H1 (cell line): ENCODE measurements at regions not wholly inside any gene's neighbourhood (a gene's known extent, or its start where the extent isn't known, plus 50 kb on each side); places are given as distances from the start of the nearest gene placed in this dataset.

Experiments used
- CTCF ChIA-PET: fragments of 300-600 bp; sonication (Branson Sonifier 250); formaldehyde crosslinking; loops from one replicate; lab custom pipeline; 2021; ENCODE audit not compliant: partially characterized antibody; lab: Charles Lee
- POLR2A ChIA-PET: fragments of 300-600 bp; sonication (Branson Sonifier 250); formaldehyde crosslinking; loops from one replicate; lab custom pipeline; 2021; ENCODE audit warnings: inconsistent platforms; ENCODE audit not compliant: partially characterized antibody; lab: Charles Lee
- DNase-seq, 2 experiments: peaks; one replicate each; pipeline versions ENCODE4 v3.0.0 to v3.0.0-alpha.2; 2010 to 2022; ENCODE audit warnings: low spot score in 2 of 2, low read depth in 1 of 2, mixed read lengths in 1 of 2
- FAIRE-seq: peaks from 2 replicates; lab custom pipeline; 2011; peaks lifted over from hg19 to GRCh38; lab: Jason Lieb, UNC
- H2AFZ ChIP-seq: 2 replicates; pipeline ENCODE4 v1.8.1; 2012; ENCODE audit warnings: low read length, inconsistent platforms
- H2AK5ac ChIP-seq: 2 replicates; pipeline ENCODE4 v1.6.1; 2013; ENCODE audit warnings: low read depth, low read length
- H2BK120ac ChIP-seq: replicated peaks from 2 replicates; pipeline ENCODE3; 2013; ENCODE audit warnings: low read depth, low read length, inconsistent platforms
- H2BK12ac ChIP-seq: 2 replicates; pipeline ENCODE4 v1.6.1; 2013; ENCODE audit warnings: low read depth, low read length
- H2BK15ac ChIP-seq: 2 replicates; pipeline ENCODE4 v1.6.1; 2013; ENCODE audit warnings: low read length
- H2BK20ac ChIP-seq: 2 replicates; pipeline ENCODE4 v1.6.1; 2013; ENCODE audit warnings: low read length
- H2BK5ac ChIP-seq: 2 replicates; pipeline ENCODE4 v1.6.1; 2013; ENCODE audit warnings: low read depth, low read length
- H3K14ac ChIP-seq: 2 replicates; pipeline ENCODE4 v1.6.1; 2013; ENCODE audit warnings: inconsistent platforms; ENCODE audit not compliant: insufficient read length
- H3K18ac ChIP-seq: 2 replicates; pipeline ENCODE4 v1.6.1; 2013; ENCODE audit warnings: low read length; ENCODE audit errors: extremely low read depth
- H3K23ac ChIP-seq: 2 replicates; pipeline ENCODE4 v1.6.1; 2013; ENCODE audit warnings: inconsistent platforms; ENCODE audit not compliant: insufficient read length
- H3K23me2 ChIP-seq: 2 replicates; pipeline ENCODE4 v1.6.1; 2013; ENCODE audit warnings: low read depth, low read length
- H3K27ac ChIP-seq: 2 replicates; pipeline ENCODE4 v1.6.1; 2011; ENCODE audit warnings: low read depth, low read length, inconsistent platforms
- H3K27me3 ChIP-seq, 4 experiments: replicated peaks in 1 of 4; 1 replicate in 1 of 4; 2 replicates in 3 of 4; pipeline versions ENCODE4 v1.6.1 to v1.8.1; 2011 to 2013; ENCODE audit warnings: low read length in 3 of 4, mild to moderate bottlenecking in 3 of 4, inconsistent platforms in 2 of 4, mixed read lengths in 2 of 4, moderate library complexity in 1 of 4; ENCODE audit not compliant: control insufficient read depth in 3 of 4, insufficient read depth in 3 of 4; ENCODE audit errors: extremely low read depth in 1 of 4
- H3K36me3 ChIP-seq, 4 experiments: 2 replicates each; pipeline versions ENCODE4 v1.6.1 to v1.8.1; 2011 to 2013; ENCODE audit warnings: mild to moderate bottlenecking in 4 of 4, low read length in 3 of 4, moderate library complexity in 2 of 4, control low read depth in 1 of 4, inconsistent platforms in 1 of 4; ENCODE audit not compliant: insufficient read depth in 4 of 4, control insufficient read depth in 2 of 4
- H3K4ac ChIP-seq: replicated peaks from 2 replicates; pipeline ENCODE3; 2013; ENCODE audit warnings: low read length, low read depth, mixed read lengths, inconsistent platforms; ENCODE audit not compliant: insufficient read length
- H3K4me1 ChIP-seq, 4 experiments: replicated peaks in 1 of 4; 1 replicate in 1 of 4; 2 replicates in 3 of 4; pipeline versions ENCODE4 v1.6.1 to v1.8.1; 2011 to 2013; ENCODE audit warnings: low read length in 3 of 4, inconsistent platforms in 2 of 4, mixed read lengths in 1 of 4; ENCODE audit not compliant: insufficient read depth in 4 of 4, control insufficient read depth in 3 of 4
- H3K4me2 ChIP-seq, 2 experiments: 2 replicates each; pipeline versions ENCODE4 v1.6.1 to v1.8.1; 2011 to 2013; ENCODE audit warnings: low read depth in 2 of 2, low read length in 2 of 2, control low read depth in 1 of 2, inconsistent platforms in 1 of 2, mild to moderate bottlenecking in 1 of 2; ENCODE audit not compliant: insufficient read depth in 1 of 2
- H3K4me3 ChIP-seq, 4 experiments: fragments of 200-600, 300-600 bp in 1 of 4; sonication (generic), shearing (Covaris generic), sonication (Bioruptor Twin) in 1 of 4; 2 replicates each; pipeline versions ENCODE4 v1.5.1 to v1.8.1; 2011 to 2016; ENCODE audit warnings: low read length in 4 of 4, low read depth in 3 of 4, control low read depth in 2 of 4, inconsistent platforms in 2 of 4, mild to moderate bottlenecking in 2 of 4, mixed read lengths in 1 of 4, moderate library complexity in 1 of 4; ENCODE audit not compliant: insufficient read depth in 2 of 4; ENCODE audit errors: extremely low read depth in 1 of 4
- H3K56ac ChIP-seq: replicated peaks from 2 replicates; pipeline ENCODE3; 2013; ENCODE audit warnings: low read depth, mild to moderate bottlenecking, mixed read lengths, low read length, inconsistent platforms; ENCODE audit not compliant: insufficient read length
- H3K79me1 ChIP-seq: 2 replicates; pipeline ENCODE4 v1.6.1; 2013; ENCODE audit warnings: low read depth, low read length, control low read depth
- H3K79me2 ChIP-seq, 2 experiments: 2 replicates each; pipeline versions ENCODE4 v1.6.1 to v1.8.1; 2012 to 2013; ENCODE audit warnings: low read length in 2 of 2, mild to moderate bottlenecking in 2 of 2, inconsistent platforms in 1 of 2; ENCODE audit not compliant: insufficient read depth in 2 of 2, control insufficient read depth in 1 of 2
- H3K9ac ChIP-seq, 4 experiments: replicated peaks in 1 of 4; 1 replicate in 1 of 4; 2 replicates in 3 of 4; pipeline versions ENCODE4 v1.6.1 to v1.8.1; 2011 to 2013; ENCODE audit warnings: low read depth in 3 of 4, low read length in 3 of 4, control low read depth in 2 of 4, mild to moderate bottlenecking in 2 of 4, moderate library complexity in 2 of 4, inconsistent platforms in 1 of 4; ENCODE audit errors: extremely low read depth in 1 of 4
- H3K9me3 ChIP-seq, 2 experiments: 2 replicates each; pipeline versions ENCODE4 v1.6.1 to v1.8.1; 2012 to 2013; ENCODE audit warnings: mild to moderate bottlenecking in 2 of 2, moderate library complexity in 2 of 2, control low read depth in 1 of 2, inconsistent platforms in 1 of 2, low read depth in 1 of 2, low read length in 1 of 2, mixed read lengths in 1 of 2; ENCODE audit not compliant: insufficient read depth in 2 of 2
- H4K20me1 ChIP-seq, 2 experiments: replicated peaks in 1 of 2; 2 replicates each; pipeline versions ENCODE3 to v1.8.1; 2011 to 2013; ENCODE audit warnings: inconsistent platforms in 2 of 2, low read length in 2 of 2, mild to moderate bottlenecking in 1 of 2; ENCODE audit not compliant: insufficient read depth in 2 of 2, control insufficient read depth in 1 of 2
- H4K5ac ChIP-seq: 2 replicates; pipeline ENCODE4 v1.6.1; 2013; ENCODE audit warnings: low read length, low read depth, mixed read lengths, inconsistent platforms; ENCODE audit not compliant: insufficient read length
- H4K8ac ChIP-seq: 2 replicates; pipeline ENCODE4 v1.8.0; 2013; ENCODE audit warnings: mild to moderate bottlenecking, moderate library complexity, low read length, inconsistent platforms; ENCODE audit not compliant: insufficient read depth; ENCODE audit errors: extremely low read depth
- H4K91ac ChIP-seq: replicated peaks from 2 replicates; pipeline ENCODE3; 2013; ENCODE audit warnings: low read length, mixed read lengths, inconsistent platforms; ENCODE audit not compliant: insufficient read length
- FOSL1 ChIP-seq: IDR thresholded peaks from 2 replicates; pipeline ENCODE4 v1.6.1; 2011; ENCODE audit warnings: mild to moderate bottlenecking, low read depth, low read length, moderate library complexity; ENCODE audit not compliant: insufficient read depth
- RFX5 ChIP-seq: IDR thresholded peaks from 2 replicates; pipeline ENCODE4 v1.6.1; 2011; ENCODE audit warnings: low read depth, low read length, improper control_type of control experiment, borderline replicate concordance
- TBP ChIP-seq: IDR thresholded peaks from 2 replicates; pipeline ENCODE4 v1.6.1; 2011; ENCODE audit warnings: low read depth, low read length, improper control_type of control experiment
- WGBS, 2 experiments: shearing (Covaris generic) in 1 of 2; methylation state at CpG; one replicate each; pipeline versions ENCODE4 v1.1.6 to v1.1.7; 2013 to 2015; ENCODE audit warnings: low lambda C conversion rate in 2 of 2, mixed read lengths in 2 of 2, inconsistent platforms in 1 of 2, low coverage in 1 of 2, missing lambda C conversion rate in 1 of 2; ENCODE audit not compliant: insufficient replicate concordance in 2 of 2, insufficient coverage in 1 of 2, insufficient read length in 1 of 2; ENCODE audit errors: extremely low coverage in 1 of 2, missing lambda C conversion rate in 1 of 2; 5-methylcytosine and 5-hydroxymethylcytosine counted together

- Histone ChIP-seq H3K14ac (no peak overlapping the region), H3K4me3 (no peak overlapping the region), H4K91ac (no peak overlapping the region), H3K4me1 (no peaks in the 10 kb centered on the region), H3K56ac (no peak overlapping the region), H3K36me3 (no peaks in the 10 kb centered on the region), H2AFZ (no peak overlapping the region), H2BK20ac (no peak overlapping the region), H3K23me2 (no peaks in the 10 kb centered on the region), H2AK5ac (no peak overlapping the region), H3K18ac (no peak overlapping the region), H4K8ac (no peak overlapping the region), H3K23ac (no peak overlapping the region), H3K79me1 (no peaks in the 10 kb centered on the region), H2BK15ac (no peak overlapping the region), H4K20me1 (no peaks in the 10 kb centered on the region), H2BK12ac (no peak overlapping the region), H2BK120ac (no peak overlapping the region), H3K4ac (no peak overlapping the region), H3K27me3 (no peaks in the 10 kb centered on the region), H2BK5ac (no peak overlapping the region), H3K79me2 (no peaks in the 10 kb centered on the region), H3K9ac (no peak overlapping the region), H3K27ac (no peak overlapping the region), H3K4me2 (no peak overlapping the region), H4K5ac (no peak overlapping the region), H3K9me3 (no peaks in the 10 kb centered on the region)
- ChIA-PET POLR2A (no interaction called here), CTCF (no interaction called here)
- WGBS, 2 experiments = 92% methylated on average over 2 of the region's 2 CpGs; no CpG with 5 or more reads in 1 of the 2 experiments
- TF ChIP-seq FOSL1 (no peak), RFX5 (no peak), TBP (no peak)
- FAIRE-seq = no peak
- DNase-seq = no peak
These were observed 665.7 kb downstream of the BRINP3 start for GRCh38 chr1:189811960-189812359.
